Gastroesophageal sphincter (tissue), 4 donors: ENCODE measurements at regions not wholly inside any gene's neighbourhood (a gene's known extent, or its start where the extent isn't known, plus 50 kb on each side); places are given as distances from the start of the nearest gene placed in this dataset.

ENCODE experiments used
- ATAC-seq: fragments of 150-250 bp; one replicate; pipeline ENCODE4 v1.9.1; 2016; ENCODE audit warnings: mild to moderate bottlenecking, moderate library complexity
- H3K27ac ChIP-seq, 4 donors: fragments of 200-600 bp; sonication (generic) in 3 of 4; 1 replicate in 3 of 4; 2 replicates in 1 of 4; pipeline ENCODE4 v1.5.1; 2016 to 2019
- H3K27me3 ChIP-seq: fragments of 200-600 bp; sonication (generic); one replicate; pipeline ENCODE4 v1.5.1; 2019
- H3K36me3 ChIP-seq, 2 donors: fragments of 200-600 bp; sonication (generic); one replicate each; pipeline ENCODE4 v1.5.1; 2019; ENCODE audit warnings: control low read depth in 1 of 2
- H3K4me1 ChIP-seq, 3 donors: fragments of 200-600 bp; sonication (generic); 1 replicate in 2 of 3; 2 replicates in 1 of 3; pipeline ENCODE4 v1.5.1; 2016 to 2019; ENCODE audit warnings: control low read depth in 2 of 3
- H3K4me3 ChIP-seq, 2 donors: fragments of 200-600 bp; sonication (generic); one replicate each; pipeline ENCODE4 v1.5.1; 2019; ENCODE audit warnings: mild to moderate bottlenecking in 1 of 2, moderate library complexity in 1 of 2
- H3K9me3 ChIP-seq, 3 donors: fragments of 200-600 bp; sonication (generic); one replicate each; pipeline ENCODE4 v1.5.1; 2017 to 2019; ENCODE audit warnings: control low read depth in 2 of 3
- EP300 ChIP-seq: sonication (generic); formaldehyde crosslinking; IDR thresholded peaks from one replicate; pipeline ENCODE4 v1.6.1; 2017; ENCODE audit warnings: antibody characterized with exemption, mild to moderate bottlenecking
- POLR2A ChIP-seq, 2 donors: fragments of 450-650 bp; IDR thresholded peaks; one replicate each; pipeline ENCODE4 v1.6.1; 2017; ENCODE audit warnings: antibody characterized with exemption in 2 of 2, mild to moderate bottlenecking in 2 of 2, moderate library complexity in 1 of 2
- POLR2AphosphoS5 ChIP-seq: sonication (generic); formaldehyde crosslinking; IDR thresholded peaks from one replicate; pipeline ENCODE4 v1.6.1; 2017; ENCODE audit warnings: antibody characterized with exemption
- WGBS, 2 donors: methylation state at CpG; one replicate each; pipeline ENCODE4 v1.1.5; 2018; ENCODE audit warnings: low coverage in 1 of 2; 5-methylcytosine and 5-hydroxymethylcytosine counted together
- TF ChIP-seq, protein P1 (sequence below), 4 experiments: fragments of 200-600 bp in 2 of 4; fragments of 450-650 bp in 2 of 4; sonication (generic) in 1 of 4; IDR thresholded peaks; one replicate each; pipeline ENCODE4 v1.5.1; 2017 to 2019; ENCODE audit warnings: antibody characterized with exemption in 4 of 4, mild to moderate bottlenecking in 2 of 4, moderate library complexity in 2 of 4

DNA sequence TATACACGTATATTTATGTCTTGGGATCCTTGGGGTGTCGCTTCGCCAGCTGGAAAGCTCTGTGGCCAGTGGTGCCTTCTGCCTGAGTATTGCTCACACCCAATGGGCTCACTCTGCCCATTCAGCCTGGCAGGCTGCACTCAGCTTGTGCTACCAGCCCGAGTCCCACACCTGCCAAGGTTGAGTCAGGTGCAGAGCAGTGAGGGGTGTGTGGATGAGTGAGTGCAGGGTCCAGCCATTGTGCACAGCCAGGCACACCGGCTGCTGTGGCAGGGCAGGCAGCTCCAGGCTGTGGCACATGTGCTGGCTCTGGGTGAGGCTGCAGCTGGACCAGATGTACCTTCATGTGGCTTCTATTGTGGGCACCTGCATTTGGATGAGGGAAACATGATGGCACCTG lies 496.9 kb upstream of the LINC00305 start:
- peaks cover 0 to 5% (median 0%) of the 10 kb centered on the region in 3 donors for H3K9me3 ChIP-seq
- no peaks in the 10 kb centered on the region for H3K36me3 ChIP-seq
- H3K4me1 ChIP-seq: no peaks in the 10 kb centered on the region
- H3K4me3 ChIP-seq: no peak overlapping the region
- no peak overlapping the region for H3K27ac ChIP-seq
- ATAC-seq: peak; percentile 22
- H3K27me3 ChIP-seq: no peaks in the 10 kb centered on the region
- TF ChIP-seq POLR2AphosphoS5: no peak
- TF ChIP-seq EP300: no peak
- TF ChIP-seq, protein P1, sequence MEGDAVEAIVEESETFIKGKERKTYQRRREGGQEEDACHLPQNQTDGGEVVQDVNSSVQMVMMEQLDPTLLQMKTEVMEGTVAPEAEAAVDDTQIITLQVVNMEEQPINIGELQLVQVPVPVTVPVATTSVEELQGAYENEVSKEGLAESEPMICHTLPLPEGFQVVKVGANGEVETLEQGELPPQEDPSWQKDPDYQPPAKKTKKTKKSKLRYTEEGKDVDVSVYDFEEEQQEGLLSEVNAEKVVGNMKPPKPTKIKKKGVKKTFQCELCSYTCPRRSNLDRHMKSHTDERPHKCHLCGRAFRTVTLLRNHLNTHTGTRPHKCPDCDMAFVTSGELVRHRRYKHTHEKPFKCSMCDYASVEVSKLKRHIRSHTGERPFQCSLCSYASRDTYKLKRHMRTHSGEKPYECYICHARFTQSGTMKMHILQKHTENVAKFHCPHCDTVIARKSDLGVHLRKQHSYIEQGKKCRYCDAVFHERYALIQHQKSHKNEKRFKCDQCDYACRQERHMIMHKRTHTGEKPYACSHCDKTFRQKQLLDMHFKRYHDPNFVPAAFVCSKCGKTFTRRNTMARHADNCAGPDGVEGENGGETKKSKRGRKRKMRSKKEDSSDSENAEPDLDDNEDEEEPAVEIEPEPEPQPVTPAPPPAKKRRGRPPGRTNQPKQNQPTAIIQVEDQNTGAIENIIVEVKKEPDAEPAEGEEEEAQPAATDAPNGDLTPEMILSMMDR (IDR thresholded peaks at IDR 0.05): no peak
- WGBS, 2 donors: 85 to 97% methylated on average over 3 to 4 of the region's 5 CpGs

DNA sequence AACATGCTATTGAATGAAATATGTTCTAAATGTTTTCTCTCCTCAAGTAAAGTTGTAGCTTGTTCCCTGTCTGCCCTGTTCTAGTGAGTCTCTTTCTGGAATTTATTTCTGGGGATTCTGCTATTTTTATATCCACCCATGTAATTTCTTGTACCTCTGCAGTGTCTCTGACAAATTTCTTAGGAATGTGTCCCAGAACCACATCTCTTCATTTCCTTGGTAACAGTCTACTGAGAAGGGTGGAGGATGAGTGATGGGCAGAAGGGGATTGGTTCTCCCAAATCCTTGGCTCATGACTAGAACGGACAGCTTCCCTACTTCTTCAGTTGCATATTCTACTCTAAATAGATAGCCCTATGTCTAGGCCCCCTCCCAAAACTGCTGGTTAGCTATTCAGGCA lies 490.6 kb upstream of the LINC00305 start:
- H3K27me3 ChIP-seq: no peaks in the 10 kb centered on the region
- no peak overlapping the region for H3K27ac ChIP-seq

DNA sequence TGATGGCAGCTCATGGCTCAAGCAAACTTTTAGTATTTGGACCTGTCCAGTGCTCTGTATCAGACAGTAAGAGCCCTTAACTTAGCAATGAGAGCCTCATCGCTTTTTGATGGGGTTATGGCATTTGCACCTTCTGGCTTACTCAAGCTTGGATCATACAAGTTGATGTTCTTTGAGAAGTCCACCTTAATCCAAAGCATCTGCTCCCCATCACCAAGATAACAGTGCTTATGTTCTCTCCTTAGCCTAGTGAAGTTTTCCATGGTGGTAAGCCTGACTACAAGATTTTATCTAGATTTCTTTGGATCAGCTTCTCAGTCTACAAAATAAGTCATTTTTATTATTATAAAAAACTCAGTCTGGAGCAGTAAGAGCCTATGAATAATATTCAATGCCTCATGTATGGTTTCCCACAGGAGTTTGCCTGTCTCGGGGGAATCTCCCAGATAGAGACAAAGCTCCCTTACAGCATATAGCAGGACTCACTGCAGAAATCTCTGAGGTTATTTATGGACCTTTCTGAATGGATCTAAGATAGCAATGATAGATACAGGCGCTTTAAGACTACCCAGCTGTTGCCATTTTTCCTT lies 472.2 kb upstream of the LINC00305 start:
- Histone ChIP-seq H3K4me3 (no peak overlapping the region), H3K9me3 (no peaks in the 10 kb centered on the region), H3K27ac (no peak overlapping the region), H3K27me3 (no peaks in the 10 kb centered on the region), H3K36me3 (no peaks in the 10 kb centered on the region), H3K4me1 (no peaks in the 10 kb centered on the region)
- no peak for ATAC-seq
- 80 to 95% methylated on average over 2 to 3 of the region's 3 CpGs for WGBS, 2 donors
- TF ChIP-seq, protein P1 (IDR thresholded peaks at IDR 0.05): no peak
- TF ChIP-seq EP300 (no peak), POLR2AphosphoS5 (no peak), POLR2A (IDR thresholded peaks at IDR 0.05) (no peak)

More for the DNA sequence above, 490.6 kb upstream of the LINC00305 start:
- H3K36me3 ChIP-seq: no peaks in the 10 kb centered on the region
- TF ChIP-seq, protein P1 (IDR thresholded peaks at IDR 0.05): no peak
- no peak for TF ChIP-seq POLR2A (IDR thresholded peaks at IDR 0.05)
- TF ChIP-seq POLR2AphosphoS5: no peak
- no peak for TF ChIP-seq EP300
- 60% methylated on average over 1 of the region's 1 CpG for WGBS, 2 donors
- ATAC-seq: no peak
- H3K4me1 ChIP-seq: no peaks in the 10 kb centered on the region
- no peaks in the 10 kb centered on the region for H3K9me3 ChIP-seq
- no peak overlapping the region for H3K4me3 ChIP-seq

DNA sequence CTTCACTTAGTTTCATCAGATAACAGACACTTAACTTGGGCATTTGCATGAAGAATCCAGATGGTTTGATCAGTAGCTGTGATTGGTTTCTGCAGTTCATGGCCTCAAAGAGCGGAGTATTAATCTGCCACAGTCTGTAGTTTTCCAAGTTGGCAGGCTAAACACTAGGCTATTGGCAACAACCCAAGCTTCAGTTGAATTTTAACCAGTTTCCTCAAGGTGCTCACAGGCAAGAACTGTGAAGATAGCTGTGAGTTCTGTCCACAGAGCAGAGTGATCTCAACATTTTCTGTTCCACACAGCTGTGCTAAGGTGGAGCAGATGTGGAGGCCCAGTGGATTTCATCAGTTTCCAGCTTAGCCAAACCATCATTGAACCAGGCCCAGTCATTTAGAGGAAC lies 469.5 kb upstream of the LINC00305 start:
- H3K4me1 ChIP-seq: no peaks in the 10 kb centered on the region
- H3K4me3 ChIP-seq: no peak overlapping the region
- no peak for TF ChIP-seq POLR2AphosphoS5
- no peak for TF ChIP-seq POLR2A (IDR thresholded peaks at IDR 0.05)
- TF ChIP-seq, protein P1 (IDR thresholded peaks at IDR 0.05): no peak
- no peak for TF ChIP-seq EP300
- H3K36me3 ChIP-seq: no peaks in the 10 kb centered on the region
- no peaks in the 10 kb centered on the region for H3K27me3 ChIP-seq
- no peak for ATAC-seq
- no peak overlapping the region for H3K27ac ChIP-seq
- H3K9me3 ChIP-seq: no peaks in the 10 kb centered on the region
- 100% methylated on average over 1 of the region's 1 CpG; no CpG with 5 or more reads in 1 of the 2 donors for WGBS, 2 donors

DNA sequence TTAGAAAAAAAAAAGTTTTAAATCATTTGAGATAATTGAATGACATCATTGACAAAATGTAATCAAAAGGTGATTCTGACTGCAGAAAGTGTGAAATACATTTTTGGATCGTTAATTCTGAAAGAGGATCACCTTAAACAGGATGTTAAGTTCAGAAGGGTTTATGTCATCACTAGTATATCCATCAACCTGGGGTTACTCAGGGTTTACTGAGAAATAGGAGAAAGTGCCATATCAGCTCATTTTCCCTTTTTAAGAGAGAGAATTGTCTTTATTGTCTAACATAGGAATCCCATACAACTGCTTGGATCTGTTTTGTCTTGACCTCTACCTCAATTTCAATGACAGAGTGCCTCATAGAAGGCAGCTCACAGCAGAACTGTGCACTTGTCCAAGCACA lies 466.1 kb upstream of the LINC00305 start:
- Histone ChIP-seq H3K4me1 (no peaks in the 10 kb centered on the region), H3K4me3 (no peak overlapping the region), H3K36me3 (no peaks in the 10 kb centered on the region), H3K27ac (no peak overlapping the region), H3K27me3 (no peaks in the 10 kb centered on the region), H3K9me3 (no peaks in the 10 kb centered on the region)
- ATAC-seq: no peak
- 20 to 44% methylated on average over 1 of the region's 1 CpG for WGBS, 2 donors
- TF ChIP-seq POLR2A (IDR thresholded peaks at IDR 0.05) (no peak), EP300 (no peak), POLR2AphosphoS5 (no peak)
- TF ChIP-seq, protein P1 (IDR thresholded peaks at IDR 0.05): no peak
